CD14-positive monocyte (primary cell): ENCODE measurements at regions not wholly inside any gene's neighbourhood (a gene's known extent, or its start where the extent isn't known, plus 50 kb on each side); places are given as distances from the start of the nearest gene placed in this dataset.

Experiments used
- DNase-seq, 3 donors: peaks; one replicate each; pipeline ENCODE4 v3.0.0-alpha.2; 2011 to 2022
- H2AFZ ChIP-seq: 2 replicates; pipeline ENCODE4 v1.6.0; 2012; ENCODE audit warnings: mild to moderate bottlenecking, low read depth, low read length, inconsistent platforms; ENCODE audit not compliant: insufficient read depth, poor library complexity, severe bottlenecking
- H3K27ac ChIP-seq, 2 donors: 1 replicate in 1 of 2; 2 replicates in 1 of 2; pipeline ENCODE4 v1.5.1; 2012 to 2013; ENCODE audit warnings: low read length in 2 of 2, control low read depth in 1 of 2, inconsistent platforms in 1 of 2, low read depth in 1 of 2, mild to moderate bottlenecking in 1 of 2
- H3K27me3 ChIP-seq, 2 donors: one replicate each; pipeline versions ENCODE4 v1.6.0 to v1.6.1; 2011 to 2013; ENCODE audit warnings: low read length in 2 of 2; ENCODE audit not compliant: control insufficient read depth in 2 of 2, insufficient read depth in 2 of 2
- H3K36me3 ChIP-seq, 2 donors: replicated peaks in 1 of 2; 1 replicate in 1 of 2; 2 replicates in 1 of 2; pipeline versions ENCODE4 v1.5.1 to v1.6.1; 2012 to 2013; ENCODE audit warnings: low read length in 2 of 2, control low read depth in 1 of 2, inconsistent platforms in 1 of 2, mild to moderate bottlenecking in 1 of 2; ENCODE audit not compliant: insufficient read depth in 2 of 2, control insufficient read depth in 1 of 2
- H3K4me1 ChIP-seq, 2 donors: 1 replicate in 1 of 2; 2 replicates in 1 of 2; pipeline versions ENCODE4 v1.5.1 to v1.6.1; 2012 to 2013; ENCODE audit warnings: low read length in 2 of 2, control low read depth in 1 of 2, inconsistent platforms in 1 of 2, mild to moderate bottlenecking in 1 of 2, moderate library complexity in 1 of 2; ENCODE audit not compliant: insufficient read depth in 2 of 2, control insufficient read depth in 1 of 2
- H3K4me2 ChIP-seq: replicated peaks from 2 replicates; pipeline ENCODE3; 2012; ENCODE audit warnings: low read length, moderate library complexity, mild to moderate bottlenecking; ENCODE audit not compliant: poor library complexity, severe bottlenecking; ENCODE audit errors: extremely low read depth
- H3K4me3 ChIP-seq, 3 experiments: fragments of 200-600 bp in 1 of 3; sonication (generic) in 1 of 3; replicated peaks in 1 of 3; 1 replicate in 2 of 3; 2 replicates in 1 of 3; pipeline ENCODE4 v1.5.1; 2011 to 2013; ENCODE audit warnings: low read length in 3 of 3, mild to moderate bottlenecking in 3 of 3, control low read depth in 2 of 3, low read depth in 2 of 3, inconsistent platforms in 1 of 3, moderate library complexity in 1 of 3
- H3K79me2 ChIP-seq: 2 replicates; pipeline ENCODE4 v1.6.0; 2012; ENCODE audit warnings: mild to moderate bottlenecking, control low read depth, inconsistent platforms, low read length, moderate library complexity; ENCODE audit not compliant: insufficient read depth
- H3K9ac ChIP-seq: 2 replicates; pipeline ENCODE4 v1.6.0; 2017; ENCODE audit warnings: low read length, mild to moderate bottlenecking; ENCODE audit not compliant: insufficient read depth, poor library complexity, severe bottlenecking
- H3K9me3 ChIP-seq, 2 donors: replicated peaks in 1 of 2; 1 replicate in 1 of 2; 2 replicates in 1 of 2; pipeline versions ENCODE4 v1.5.1 to v1.6.1; 2012 to 2013; ENCODE audit warnings: low read length in 2 of 2, control low read depth in 1 of 2; ENCODE audit not compliant: control insufficient read depth in 1 of 2, insufficient read depth in 1 of 2
- H4K20me1 ChIP-seq: 2 replicates; pipeline ENCODE4 v1.6.0; 2012; ENCODE audit warnings: mild to moderate bottlenecking, low read length, control low read depth, moderate library complexity; ENCODE audit not compliant: insufficient read depth
- H3K27ac Mint-ChIP-seq, 7 donors: one replicate each; pipeline ENCODE4 v1.8.0; 2020; ENCODE audit warnings: mild to moderate bottlenecking in 7 of 7, mixed read lengths in 7 of 7, moderate library complexity in 6 of 7, inconsistent platforms in 2 of 7
- H3K27me3 Mint-ChIP-seq, 3 donors: one replicate each; pipeline ENCODE4 v1.8.0; 2021 to 2022; ENCODE audit warnings: low read depth in 3 of 3, mild to moderate bottlenecking in 3 of 3, mixed read lengths in 3 of 3, moderate library complexity in 3 of 3, inconsistent platforms in 1 of 3
- H3K36me3 Mint-ChIP-seq, 2 donors: one replicate each; pipeline ENCODE4 v1.8.0; 2020; ENCODE audit warnings: mixed read lengths in 2 of 2, inconsistent platforms in 1 of 2, mild to moderate bottlenecking in 1 of 2
- H3K4me1 Mint-ChIP-seq: one replicate; pipeline ENCODE4 v1.8.0; 2020; ENCODE audit warnings: mild to moderate bottlenecking, mixed read lengths
- H3K4me3 Mint-ChIP-seq, 2 donors: one replicate each; pipeline ENCODE4 v1.8.0; 2020; ENCODE audit warnings: mild to moderate bottlenecking in 2 of 2, mixed read lengths in 2 of 2, moderate library complexity in 1 of 2
- H3K9me3 Mint-ChIP-seq, 7 donors: one replicate each; pipeline ENCODE4 v1.8.0; 2020 to 2022; ENCODE audit warnings: mixed read lengths in 7 of 7, mild to moderate bottlenecking in 6 of 7, moderate library complexity in 6 of 7, inconsistent platforms in 2 of 7
- WGBS: methylation state at CpG from one replicate; pipeline ENCODE4 v1.1.5; 2013; ENCODE audit warnings: missing lambda C conversion rate; ENCODE audit not compliant: insufficient coverage; 5-methylcytosine and 5-hydroxymethylcytosine counted together
- intact Hi-C, 2 donors: fragments of 100-400 bp; cut with micrococcal nuclease; formaldehyde crosslinking; loops; one replicate each; pipeline versions ENCODE4 v1.15.0 to v1.15.1; 2023
- TF ChIP-seq, protein P1 (sequence below): fragments of 200-600 bp; IDR thresholded peaks from one replicate; pipeline ENCODE4 v1.8.0; 2022; ENCODE audit warnings: antibody characterized with exemption, mild to moderate bottlenecking

DNA sequence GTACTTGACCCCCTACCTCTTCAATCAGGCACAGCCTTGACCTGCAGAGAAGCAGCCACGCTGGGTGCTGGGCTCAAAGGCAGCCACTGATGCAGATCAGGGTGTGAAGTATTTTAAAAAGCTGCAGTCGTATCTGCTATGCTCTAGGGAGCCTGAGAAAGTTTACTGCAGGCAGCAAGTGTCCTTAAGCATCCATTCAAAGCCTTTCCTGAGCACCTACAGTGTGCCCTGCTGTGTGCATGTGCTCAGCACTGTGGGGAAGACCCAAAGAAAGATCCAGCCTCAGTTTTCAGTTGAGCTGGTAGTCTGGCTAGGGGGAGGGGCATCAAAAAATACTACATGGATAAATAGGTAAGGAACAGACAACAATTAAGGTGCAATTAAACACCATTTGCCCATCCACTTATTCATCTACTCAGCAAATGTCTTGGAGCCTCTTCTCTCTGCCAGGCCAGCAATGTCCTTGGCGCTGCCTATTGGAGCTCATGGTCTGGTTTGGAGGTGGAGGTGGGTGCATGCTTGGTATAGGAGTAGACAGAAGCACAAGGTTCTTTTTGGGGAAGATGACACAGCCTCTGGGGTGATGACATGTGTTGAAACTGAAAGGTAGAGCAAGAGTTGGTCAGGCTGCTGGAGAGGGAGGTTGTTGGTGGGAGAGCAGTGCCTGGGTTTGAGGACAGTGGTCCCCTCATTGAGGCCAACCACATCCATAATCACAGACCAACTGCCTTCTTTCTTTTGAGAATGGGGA lies 85.9 kb upstream of the PRR23C start:
- Histone ChIP-seq H3K4me2 (no peak overlapping the region), H3K9ac (no peak overlapping the region), H3K36me3 (no peaks in the 10 kb centered on the region), H3K27ac (no peak overlapping the region), H3K9me3 (no peaks in the 10 kb centered on the region), H3K27me3 (no peaks in the 10 kb centered on the region), H3K79me2 (no peaks in the 10 kb centered on the region), H3K4me1 (no peaks in the 10 kb centered on the region), H2AFZ (no peak overlapping the region), H3K4me3 (no peak overlapping the region), H4K20me1 (no peaks in the 10 kb centered on the region)
- no peak for DNase-seq
- H3K36me3 Mint-ChIP-seq, result no peaks in the 10 kb centered on the region
- H3K4me1 Mint-ChIP-seq, result no peaks in the 10 kb centered on the region
- H3K9me3 Mint-ChIP-seq, result no peaks in the 10 kb centered on the region
- no peak overlapping the region for H3K4me3 Mint-ChIP-seq
- intact Hi-C loops, result no loop called here
- no peak overlapping the region for H3K27ac Mint-ChIP-seq
- TF ChIP-seq, protein P1, sequence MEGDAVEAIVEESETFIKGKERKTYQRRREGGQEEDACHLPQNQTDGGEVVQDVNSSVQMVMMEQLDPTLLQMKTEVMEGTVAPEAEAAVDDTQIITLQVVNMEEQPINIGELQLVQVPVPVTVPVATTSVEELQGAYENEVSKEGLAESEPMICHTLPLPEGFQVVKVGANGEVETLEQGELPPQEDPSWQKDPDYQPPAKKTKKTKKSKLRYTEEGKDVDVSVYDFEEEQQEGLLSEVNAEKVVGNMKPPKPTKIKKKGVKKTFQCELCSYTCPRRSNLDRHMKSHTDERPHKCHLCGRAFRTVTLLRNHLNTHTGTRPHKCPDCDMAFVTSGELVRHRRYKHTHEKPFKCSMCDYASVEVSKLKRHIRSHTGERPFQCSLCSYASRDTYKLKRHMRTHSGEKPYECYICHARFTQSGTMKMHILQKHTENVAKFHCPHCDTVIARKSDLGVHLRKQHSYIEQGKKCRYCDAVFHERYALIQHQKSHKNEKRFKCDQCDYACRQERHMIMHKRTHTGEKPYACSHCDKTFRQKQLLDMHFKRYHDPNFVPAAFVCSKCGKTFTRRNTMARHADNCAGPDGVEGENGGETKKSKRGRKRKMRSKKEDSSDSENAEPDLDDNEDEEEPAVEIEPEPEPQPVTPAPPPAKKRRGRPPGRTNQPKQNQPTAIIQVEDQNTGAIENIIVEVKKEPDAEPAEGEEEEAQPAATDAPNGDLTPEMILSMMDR, result no peak
- H3K27me3 Mint-ChIP-seq, result peaks cover 0 to 1% (median 0%) of the 10 kb centered on the region in 3 donors
- 68% methylated on average over 2 of the region's 3 CpGs for WGBS

DNA sequence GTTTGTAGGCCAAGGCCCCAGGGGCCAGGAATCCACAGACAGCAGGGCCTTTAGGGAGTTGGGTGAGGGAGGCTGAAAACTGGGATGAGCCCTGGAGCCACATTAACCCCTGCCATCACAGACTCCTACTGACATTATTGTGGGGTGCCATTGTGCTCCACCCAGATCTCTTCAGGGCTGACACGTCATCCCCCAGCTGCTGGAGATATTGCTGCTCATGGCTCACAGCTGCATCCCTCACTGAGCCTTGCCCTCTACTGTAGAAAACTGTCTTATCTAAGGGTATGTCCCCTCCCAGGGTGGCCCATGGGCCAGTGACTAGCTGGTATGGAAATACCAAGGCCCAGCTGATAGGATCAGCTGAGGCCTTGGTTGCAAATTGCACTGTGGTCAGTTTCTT lies 87.3 kb upstream of the PRR23C start:
- Histone ChIP-seq H3K4me3 (no peak overlapping the region), H2AFZ (no peak overlapping the region), H4K20me1 (no peaks in the 10 kb centered on the region), H3K4me1 (no peaks in the 10 kb centered on the region), H3K9me3 (no peaks in the 10 kb centered on the region), H3K27ac (no peak overlapping the region), H3K27me3 (no peaks in the 10 kb centered on the region), H3K79me2 (no peaks in the 10 kb centered on the region), H3K9ac (no peak overlapping the region), H3K36me3 (no peaks in the 10 kb centered on the region), H3K4me2 (no peak overlapping the region)
- TF ChIP-seq, protein P1, result no peak
- intact Hi-C loops, result no loop called here
- Mint-ChIP-seq H3K27me3 (peaks cover 0 to 1% (median 0%) of the 10 kb centered on the region in 3 donors), H3K27ac (no peak overlapping the region), H3K9me3 (no peaks in the 10 kb centered on the region), H3K4me3 (no peak overlapping the region), H3K4me1 (no peaks in the 10 kb centered on the region), H3K36me3 (no peaks in the 10 kb centered on the region)
- DNase-seq, result no peak
- WGBS, result 86% methylated on average over 1 of the region's 1 CpG
